Ishikawa (cell line): ENCODE measurements at regions not wholly inside any gene's neighbourhood (a gene's known extent, or its start where the extent isn't known, plus 50 kb on each side); places are given as distances from the start of the nearest gene placed in this dataset.

ENCODE experiments used
- CEBPB ChIP-seq: IDR thresholded peaks from 2 replicates; pipeline ENCODE4 v1.6.1; 2012
- CREB1 ChIP-seq: IDR thresholded peaks from 2 replicates; pipeline ENCODE4 v1.6.1; 2012; ENCODE audit warnings: low read depth
- EGR1 ChIP-seq: IDR thresholded peaks from 2 replicates; pipeline ENCODE4 v1.6.1; 2012
- EP300 ChIP-seq: IDR thresholded peaks from 2 replicates; pipeline ENCODE4 v1.6.1; 2012; ENCODE audit warnings: borderline replicate concordance
- FOXM1 ChIP-seq: IDR thresholded peaks from 2 replicates; pipeline ENCODE4 v1.6.1; 2012; ENCODE audit warnings: low read depth, borderline replicate concordance
- MAX ChIP-seq: IDR thresholded peaks from 2 replicates; pipeline ENCODE4 v1.6.1; 2012
- NFIC ChIP-seq: IDR thresholded peaks from 2 replicates; pipeline ENCODE4 v1.6.1; 2012
- RAD21 ChIP-seq: IDR thresholded peaks from 2 replicates; pipeline ENCODE4 v1.6.1; 2012; ENCODE audit warnings: low read depth
- REST ChIP-seq: IDR thresholded peaks from 2 replicates; pipeline ENCODE4 v1.6.1; 2012; ENCODE audit warnings: low read depth, mild to moderate bottlenecking
- TAF1 ChIP-seq: IDR thresholded peaks from 2 replicates; pipeline ENCODE4 v1.6.1; 2012; ENCODE audit warnings: low read depth, mild to moderate bottlenecking
- TCF12 ChIP-seq: IDR thresholded peaks from 2 replicates; pipeline ENCODE4 v1.6.1; 2012; ENCODE audit warnings: low read depth
- TEAD4 ChIP-seq: IDR thresholded peaks from 2 replicates; pipeline ENCODE4 v1.6.1; 2012
- USF1 ChIP-seq: IDR thresholded peaks from 2 replicates; pipeline ENCODE4 v1.6.1; 2012
- YY1 ChIP-seq: IDR thresholded peaks from 2 replicates; pipeline ENCODE4 v1.6.1; 2012; ENCODE audit warnings: low read depth
- ZBTB7A ChIP-seq: IDR thresholded peaks from 2 replicates; pipeline ENCODE4 v1.6.1; 2012; ENCODE audit warnings: low read depth

GRCh38 chr3:31469385-31469784, 63.3 kb upstream of the STT3B start:
- TF ChIP-seq REST (no peak), TCF12 (no peak), EP300 (no peak), MAX (no peak), ZBTB7A (no peak), NFIC (no peak), USF1 (no peak), EGR1 (no peak)

GRCh38 chr3:31472479-31473390, 60.0 kb upstream of the STT3B start:
- TF ChIP-seq TEAD4 (no peak), YY1 (no peak), TCF12 (no peak), CREB1 (no peak), ZBTB7A (no peak), RAD21 (no peak), CEBPB (no peak)

- TF ChIP-seq TEAD4 (no peak), REST (no peak), EGR1 (no peak), ZBTB7A (no peak), CEBPB (no peak), USF1 (no peak), CREB1 (no peak), FOXM1 (no peak), YY1 (no peak), EP300 (no peak), RAD21 (no peak), TCF12 (no peak), NFIC (no peak), MAX (no peak), TAF1 (no peak)
These were observed 56.5 kb upstream of the STT3B start for GRCh38 chr3:31476209-31476608.

- TF ChIP-seq CEBPB (no peak), CREB1 (no peak), EGR1 (no peak), MAX (no peak), TAF1 (no peak), TCF12 (no peak)
These were observed 53.3 kb upstream of the STT3B start for GRCh38 chr3:31479431-31479830.

GRCh38 chr3:31481697-31482096, 51.0 kb upstream of the STT3B start:
- no peak for TF ChIP-seq TEAD4
- no peak for TF ChIP-seq REST
- TF ChIP-seq CREB1, result no peak
- TF ChIP-seq NFIC, result no peak
- no peak for TF ChIP-seq YY1
- no peak for TF ChIP-seq FOXM1
- TF ChIP-seq TAF1, result no peak
- TF ChIP-seq CEBPB, result no peak
- no peak for TF ChIP-seq RAD21
